ENCODE measurements at regions not wholly inside any gene's neighbourhood (a gene's known extent, or its start where the extent isn't known, plus 50 kb on each side); places are given as distances from the start of the nearest gene placed in this dataset.

- no peak overlapping the region for H3K4me3 ChIP-seq (ENCODE audit: low read depth, low read length)
- TF ChIP-seq CTCF (IDR thresholded peaks at IDR 0.05; ENCODE audit: borderline replicate concordance, insufficient read depth, low read depth, low read length), result no peak
Observed at GRCh38 chr22:47782328-47783075, 1020.1 kb downstream of the TBC1D22A start.

GRCh38 chr22:47781427-47782111, 1019.1 kb downstream of the TBC1D22A start:
- no peak for TF ChIP-seq CTCF (IDR thresholded peaks at IDR 0.05; ENCODE audit: borderline replicate concordance, insufficient read depth, low read depth, low read length)
- H3K4me3 ChIP-seq (ENCODE audit: low read depth, low read length), result no peak overlapping the region

- H3K4me3 ChIP-seq (ENCODE audit: low read depth, low read length), result no peak overlapping the region
- no peak for TF ChIP-seq CTCF (IDR thresholded peaks at IDR 0.05; ENCODE audit: borderline replicate concordance, insufficient read depth, low read depth, low read length)
Observed at GRCh38 chr22:47781024-47781423, 1018.6 kb downstream of the TBC1D22A start.

GRCh38 chr22:47780281-47780875, 1017.9 kb downstream of the TBC1D22A start:
- TF ChIP-seq CTCF (IDR thresholded peaks at IDR 0.05; ENCODE audit: borderline replicate concordance, insufficient read depth, low read depth, low read length), result no peak
- no peak overlapping the region for H3K4me3 ChIP-seq (ENCODE audit: low read depth, low read length)

GRCh38 chr22:47779474-47779873, 1017.0 kb downstream of the TBC1D22A start:
- no peak for TF ChIP-seq CTCF (IDR thresholded peaks at IDR 0.05; ENCODE audit: borderline replicate concordance, insufficient read depth, low read depth, low read length)
- no peak overlapping the region for H3K4me3 ChIP-seq (ENCODE audit: low read depth, low read length)

- no peak overlapping the region for H3K4me3 ChIP-seq (ENCODE audit: low read depth, low read length)
- no peak for TF ChIP-seq CTCF (IDR thresholded peaks at IDR 0.05; ENCODE audit: borderline replicate concordance, insufficient read depth, low read depth, low read length)
Observed at GRCh38 chr22:47778160-47778658, 1015.8 kb downstream of the TBC1D22A start.
